ENCODE measurements at regions not wholly inside any gene's neighbourhood (a gene's known extent, or its start where the extent isn't known, plus 50 kb on each side); places are given as distances from the start of the nearest gene placed in this dataset.

DNA sequence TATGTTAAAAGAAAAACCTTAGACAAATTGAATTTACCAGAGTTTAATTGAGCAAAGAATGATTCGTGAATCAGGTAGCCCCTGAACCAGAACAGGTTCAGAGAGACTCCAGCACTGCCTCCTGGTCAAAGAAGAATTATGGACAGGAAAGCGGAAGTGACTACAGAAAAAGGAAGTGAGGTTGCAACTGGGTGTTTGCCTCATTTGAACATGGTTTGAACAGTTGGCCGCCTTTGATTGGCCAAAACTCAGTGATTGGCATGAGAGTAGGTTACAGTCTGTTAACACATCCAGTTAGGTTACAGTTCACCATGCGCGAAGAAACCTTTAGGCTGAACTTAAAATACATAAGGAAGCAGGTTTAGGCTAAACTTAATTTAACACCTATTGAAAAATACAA, 248.8 kb downstream of the TFAP2A start:
- DNase-seq = no peak
- H3K4me3 ChIP-seq = no peak overlapping the region
- H3K4me1 ChIP-seq = no peaks in the 10 kb centered on the region
- H3K27me3 ChIP-seq (ENCODE audit: low read depth) = no peaks in the 10 kb centered on the region
- ATAC-seq = no peak
- H3K9me3 ChIP-seq = no peaks in the 10 kb centered on the region
- intact Hi-C loops (cut with DNase I) = no loop called here
- no peaks in the 10 kb centered on the region for H3K36me3 ChIP-seq
- TF ChIP-seq, protein P1, sequence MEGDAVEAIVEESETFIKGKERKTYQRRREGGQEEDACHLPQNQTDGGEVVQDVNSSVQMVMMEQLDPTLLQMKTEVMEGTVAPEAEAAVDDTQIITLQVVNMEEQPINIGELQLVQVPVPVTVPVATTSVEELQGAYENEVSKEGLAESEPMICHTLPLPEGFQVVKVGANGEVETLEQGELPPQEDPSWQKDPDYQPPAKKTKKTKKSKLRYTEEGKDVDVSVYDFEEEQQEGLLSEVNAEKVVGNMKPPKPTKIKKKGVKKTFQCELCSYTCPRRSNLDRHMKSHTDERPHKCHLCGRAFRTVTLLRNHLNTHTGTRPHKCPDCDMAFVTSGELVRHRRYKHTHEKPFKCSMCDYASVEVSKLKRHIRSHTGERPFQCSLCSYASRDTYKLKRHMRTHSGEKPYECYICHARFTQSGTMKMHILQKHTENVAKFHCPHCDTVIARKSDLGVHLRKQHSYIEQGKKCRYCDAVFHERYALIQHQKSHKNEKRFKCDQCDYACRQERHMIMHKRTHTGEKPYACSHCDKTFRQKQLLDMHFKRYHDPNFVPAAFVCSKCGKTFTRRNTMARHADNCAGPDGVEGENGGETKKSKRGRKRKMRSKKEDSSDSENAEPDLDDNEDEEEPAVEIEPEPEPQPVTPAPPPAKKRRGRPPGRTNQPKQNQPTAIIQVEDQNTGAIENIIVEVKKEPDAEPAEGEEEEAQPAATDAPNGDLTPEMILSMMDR (IDR thresholded peaks at IDR 0.05) = no peak
- H3K27ac ChIP-seq = no peak overlapping the region

DNA sequence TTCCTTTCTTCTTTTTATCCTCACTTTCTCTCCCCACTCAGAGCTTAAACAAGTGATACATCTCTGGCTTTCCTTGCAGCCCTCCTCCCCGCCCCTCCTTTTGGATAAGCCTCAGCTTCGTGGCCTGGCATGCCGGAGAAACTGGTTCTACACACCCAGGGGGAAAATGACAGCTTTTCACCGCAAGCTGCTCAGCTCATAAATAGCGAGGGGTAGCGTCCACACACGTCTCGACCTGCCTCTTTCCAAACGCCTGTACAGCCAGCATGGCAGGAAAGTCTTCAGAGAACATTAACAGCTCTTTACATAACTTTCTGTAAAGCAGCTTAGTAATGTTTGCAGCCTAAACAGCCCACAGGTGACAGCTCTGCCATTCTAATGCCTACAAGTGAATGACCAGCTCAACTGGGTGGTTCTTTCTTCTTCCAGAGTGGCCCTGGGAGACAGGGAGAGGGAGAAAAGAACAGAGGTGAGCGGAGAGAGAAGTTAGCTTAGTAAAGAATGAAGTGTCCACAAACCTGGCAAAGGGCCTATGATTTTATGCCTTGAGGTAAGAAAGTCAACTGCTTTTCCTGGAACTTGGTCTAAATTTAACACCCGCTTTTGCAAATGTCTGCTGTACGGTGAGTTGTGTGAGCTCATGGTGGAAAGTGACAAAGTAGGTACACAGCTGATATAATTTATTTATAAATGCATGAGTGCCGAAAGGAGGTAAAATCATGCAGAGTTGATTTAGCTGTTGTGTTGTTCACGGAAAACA, 251.5 kb downstream of the TFAP2A start:
- Histone ChIP-seq H3K4me1 (no peaks in the 10 kb centered on the region), H3K27ac (no peak overlapping the region), H3K27me3 (ENCODE audit: low read depth) (no peaks in the 10 kb centered on the region), H3K36me3 (no peaks in the 10 kb centered on the region), H3K4me3 (no peak overlapping the region), H3K9me3 (no peaks in the 10 kb centered on the region)
- ATAC-seq (no peak), DNase-seq (no peak)
- TF ChIP-seq, protein P1 (IDR thresholded peaks at IDR 0.05) = no peak
- intact Hi-C loops (cut with DNase I) = no loop called here

DNA sequence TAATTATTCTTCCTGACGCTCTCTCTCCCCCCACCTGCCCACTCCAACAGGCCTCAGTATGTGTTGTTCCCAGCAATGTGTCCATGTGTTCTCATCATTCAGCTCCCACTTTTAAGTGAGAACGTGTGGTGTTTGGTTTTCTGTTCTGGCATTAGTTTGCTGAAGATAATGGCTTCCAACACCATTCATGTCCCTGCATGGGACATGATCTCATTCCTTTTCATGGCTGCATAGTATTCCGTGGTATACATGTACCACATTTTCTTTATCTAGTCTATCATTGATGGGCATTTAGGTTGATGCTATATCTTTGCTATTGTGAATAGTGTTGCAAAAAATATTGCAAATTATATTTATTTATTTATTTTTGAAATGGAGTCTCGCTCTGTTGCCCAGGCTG, 258.0 kb downstream of the TFAP2A start:
- DNase-seq (no peak), ATAC-seq (no peak)
- no peaks in the 10 kb centered on the region for H3K4me1 ChIP-seq
- no peaks in the 10 kb centered on the region for H3K27me3 ChIP-seq (ENCODE audit: low read depth)
- H3K36me3 ChIP-seq = no peaks in the 10 kb centered on the region
- H3K9me3 ChIP-seq = no peaks in the 10 kb centered on the region
- no peak overlapping the region for H3K27ac ChIP-seq
- intact Hi-C loops (cut with DNase I) = no loop called here
- TF ChIP-seq, protein P1 (IDR thresholded peaks at IDR 0.05) = no peak
- no peak overlapping the region for H3K4me3 ChIP-seq

DNA sequence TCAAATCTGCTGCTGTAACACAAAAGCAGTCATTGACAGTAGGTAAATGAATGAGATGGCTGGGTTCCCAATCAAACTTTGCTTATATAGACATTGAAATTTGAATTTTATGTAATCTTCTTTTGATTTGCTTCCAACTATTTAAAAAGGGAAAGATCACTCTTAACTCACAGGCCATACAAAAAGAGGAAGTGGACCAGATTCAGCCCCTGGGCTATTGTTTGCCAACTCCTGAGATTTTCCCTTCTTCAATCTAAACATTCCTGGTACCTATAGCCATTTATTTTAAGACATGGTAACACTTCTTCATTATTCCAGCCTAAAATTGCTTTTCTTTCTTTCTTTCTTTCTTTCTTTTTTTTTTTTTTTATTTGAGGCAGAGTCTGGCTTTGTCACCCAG, 260.6 kb downstream of the TFAP2A start:
- Histone ChIP-seq H3K9me3 (no peaks in the 10 kb centered on the region), H3K4me3 (no peak overlapping the region), H3K27ac (no peak overlapping the region), H3K27me3 (ENCODE audit: low read depth) (no peaks in the 10 kb centered on the region), H3K4me1 (no peaks in the 10 kb centered on the region), H3K36me3 (no peaks in the 10 kb centered on the region)
- ATAC-seq (no peak), DNase-seq (no peak)
- TF ChIP-seq, protein P1 (IDR thresholded peaks at IDR 0.05) = no peak
- intact Hi-C loops (cut with DNase I) = no loop called here

DNA sequence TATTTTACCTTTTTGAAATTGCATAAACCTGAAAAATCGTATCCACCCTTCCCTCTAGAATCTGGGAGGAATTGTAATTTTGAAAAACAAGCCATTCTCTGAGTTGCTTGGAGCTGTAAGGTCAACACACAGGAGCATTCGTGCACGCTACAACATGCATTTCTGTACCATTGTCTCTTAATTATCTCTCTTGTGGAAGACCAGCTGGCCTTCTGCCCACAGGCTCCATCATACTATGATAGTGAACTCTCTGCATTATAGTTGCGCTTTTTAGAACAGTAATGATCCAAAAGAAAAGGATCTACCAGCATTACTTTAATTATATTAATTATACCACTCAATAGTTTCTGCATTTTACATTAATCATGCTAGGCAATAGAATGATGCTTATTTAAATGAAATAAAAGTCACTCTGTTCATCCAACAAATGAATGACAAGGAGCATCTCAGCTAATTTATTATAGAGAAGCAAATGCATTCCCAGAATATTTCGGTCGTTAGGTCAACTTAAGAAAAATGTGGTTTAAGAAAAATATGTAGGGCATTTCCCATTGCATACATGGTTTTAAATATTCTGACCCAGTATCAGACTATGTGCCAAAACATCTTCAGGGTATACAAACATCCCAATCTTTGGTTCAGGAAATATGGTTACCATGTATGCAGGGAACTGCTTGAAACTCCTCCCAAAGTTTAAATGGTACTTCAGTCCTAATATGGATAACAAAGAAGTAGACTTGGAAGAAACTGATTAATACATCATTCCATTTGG, 263.5 kb downstream of the TFAP2A start:
- TF ChIP-seq, protein P1 (IDR thresholded peaks at IDR 0.05) = no peak
- H3K36me3 ChIP-seq = no peaks in the 10 kb centered on the region
- no peak for ATAC-seq
- no peak overlapping the region for H3K27ac ChIP-seq
- no peak overlapping the region for H3K4me3 ChIP-seq
- H3K4me1 ChIP-seq = no peaks in the 10 kb centered on the region
- H3K27me3 ChIP-seq (ENCODE audit: low read depth) = no peaks in the 10 kb centered on the region
- no peaks in the 10 kb centered on the region for H3K9me3 ChIP-seq
- intact Hi-C loops (cut with DNase I) = no loop called here
- DNase-seq = no peak

Measured in lower lobe of right lung (tissue), 2 donors.